ENCODE measurements at regions not wholly inside any gene's neighbourhood (a gene's known extent, or its start where the extent isn't known, plus 50 kb on each side); places are given as distances from the start of the nearest gene placed in this dataset.

GRCh38 chr10:93177511-93177910, 103.8 kb downstream of the CYP26A1 start:
- TF ChIP-seq, protein P1, sequence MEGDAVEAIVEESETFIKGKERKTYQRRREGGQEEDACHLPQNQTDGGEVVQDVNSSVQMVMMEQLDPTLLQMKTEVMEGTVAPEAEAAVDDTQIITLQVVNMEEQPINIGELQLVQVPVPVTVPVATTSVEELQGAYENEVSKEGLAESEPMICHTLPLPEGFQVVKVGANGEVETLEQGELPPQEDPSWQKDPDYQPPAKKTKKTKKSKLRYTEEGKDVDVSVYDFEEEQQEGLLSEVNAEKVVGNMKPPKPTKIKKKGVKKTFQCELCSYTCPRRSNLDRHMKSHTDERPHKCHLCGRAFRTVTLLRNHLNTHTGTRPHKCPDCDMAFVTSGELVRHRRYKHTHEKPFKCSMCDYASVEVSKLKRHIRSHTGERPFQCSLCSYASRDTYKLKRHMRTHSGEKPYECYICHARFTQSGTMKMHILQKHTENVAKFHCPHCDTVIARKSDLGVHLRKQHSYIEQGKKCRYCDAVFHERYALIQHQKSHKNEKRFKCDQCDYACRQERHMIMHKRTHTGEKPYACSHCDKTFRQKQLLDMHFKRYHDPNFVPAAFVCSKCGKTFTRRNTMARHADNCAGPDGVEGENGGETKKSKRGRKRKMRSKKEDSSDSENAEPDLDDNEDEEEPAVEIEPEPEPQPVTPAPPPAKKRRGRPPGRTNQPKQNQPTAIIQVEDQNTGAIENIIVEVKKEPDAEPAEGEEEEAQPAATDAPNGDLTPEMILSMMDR (IDR thresholded peaks at IDR 0.05 in 8 of 11, conservative IDR thresholded peaks at IDR 0.05 in 3 of 11), result no peak
- TF ChIP-seq POLR2A (IDR thresholded peaks at IDR 0.05), result no peak
